Aorta (tissue), 5 donors: ENCODE measurements at regions not wholly inside any gene's neighbourhood (a gene's known extent, or its start where the extent isn't known, plus 50 kb on each side); places are given as distances from the start of the nearest gene placed in this dataset.
"Not testable (repeated sequence)": the region's sequence is repeated elsewhere in the genome, so short reads cannot be mapped to it uniquely, and the experiment has no call there.

Experiments
- ATAC-seq: fragments of 200-7000 bp; cut with Tn5 transposase; one replicate; pipeline ENCODE4 v1.9.1; 2022; ENCODE audit warnings: moderate library complexity; ENCODE audit not compliant: low FRiP score
- DNase-seq, 2 donors: peaks; one replicate each; pipeline ENCODE4 v3.0.0-alpha.2; 2020
- H3K27ac ChIP-seq, 2 donors: one replicate each; pipeline ENCODE4 v1.5.1; 2013; ENCODE audit warnings: low read length in 2 of 2, mild to moderate bottlenecking in 2 of 2, moderate library complexity in 2 of 2, control low read depth in 1 of 2, inconsistent platforms in 1 of 2, low read depth in 1 of 2
- H3K27me3 ChIP-seq, 2 donors: one replicate each; pipeline ENCODE4 v1.6.1; 2013; ENCODE audit warnings: control low read depth in 1 of 2, low read length in 1 of 2, mild to moderate bottlenecking in 1 of 2, moderate library complexity in 1 of 2; ENCODE audit not compliant: insufficient read depth in 2 of 2, control insufficient read depth in 1 of 2
- H3K36me3 ChIP-seq, 2 donors: one replicate each; pipeline ENCODE4 v1.6.1; 2013; ENCODE audit warnings: control low read depth in 1 of 2, low read length in 1 of 2, mild to moderate bottlenecking in 1 of 2; ENCODE audit not compliant: insufficient read depth in 2 of 2, control insufficient read depth in 1 of 2
- H3K4me1 ChIP-seq, 2 donors: one replicate each; pipeline ENCODE4 v1.6.1; 2013; ENCODE audit warnings: low read length in 2 of 2, control low read depth in 1 of 2, mild to moderate bottlenecking in 1 of 2, moderate library complexity in 1 of 2; ENCODE audit not compliant: insufficient read depth in 2 of 2, control insufficient read depth in 1 of 2
- H3K4me3 ChIP-seq, 2 donors: one replicate each; pipeline ENCODE4 v1.5.1; 2013; ENCODE audit warnings: low read length in 2 of 2, control low read depth in 1 of 2, mild to moderate bottlenecking in 1 of 2
- H3K9me3 ChIP-seq: one replicate; pipeline ENCODE4 v1.6.1; 2013; ENCODE audit warnings: mild to moderate bottlenecking, low read length; ENCODE audit not compliant: control insufficient read depth
- WGBS, 2 donors: extraction: QIAGEN DNeasy Blood & Tissue Kit; methylation state at CpG; one replicate each; pipeline ENCODE4 v1.1.7; 2013; 5-methylcytosine and 5-hydroxymethylcytosine counted together
- intact Hi-C, 2 donors: fragments of 100-400 bp; cut with DNase I; formaldehyde crosslinking; loops; one replicate each; pipeline versions ENCODE4 v1.14.2 to v1.15.0; 2022
- donor health status: healthy with polysubstance abuse.
- donor health status: Bipolar disorder and iron deficiency.
- donor health status: DM: no; HTN: no; CAD: no.
- donor health status: DM: no; HTN: no; CAD: no.
- donor health status: DM: yes; HTN: yes; CAD: no.

DNA sequence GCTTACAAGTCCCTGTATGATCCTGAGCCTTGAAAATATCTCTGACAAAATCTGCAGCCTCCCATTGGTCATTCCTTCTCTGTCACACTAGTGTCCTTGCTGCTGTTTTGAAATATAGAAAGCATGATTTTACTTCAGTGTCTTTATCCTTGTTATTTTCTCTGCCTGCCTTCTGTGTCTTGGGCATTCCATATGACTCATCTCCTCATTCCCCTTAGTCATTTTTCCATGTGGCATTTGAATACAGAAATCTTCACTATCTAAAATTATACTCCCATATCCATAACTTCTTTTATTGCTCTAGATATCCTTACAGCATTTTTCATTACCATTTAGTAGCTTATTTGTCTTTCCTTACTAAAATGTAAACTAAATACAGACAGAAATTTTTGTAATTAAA lies 205.7 kb upstream of the ZNF337 start:
- H3K27me3 ChIP-seq, H3K4me3 ChIP-seq, H3K36me3 ChIP-seq, H3K4me1 ChIP-seq, H3K9me3 ChIP-seq, H3K27ac ChIP-seq, intact Hi-C loops, DNase-seq, ATAC-seq: not testable (repeated sequence)

DNA sequence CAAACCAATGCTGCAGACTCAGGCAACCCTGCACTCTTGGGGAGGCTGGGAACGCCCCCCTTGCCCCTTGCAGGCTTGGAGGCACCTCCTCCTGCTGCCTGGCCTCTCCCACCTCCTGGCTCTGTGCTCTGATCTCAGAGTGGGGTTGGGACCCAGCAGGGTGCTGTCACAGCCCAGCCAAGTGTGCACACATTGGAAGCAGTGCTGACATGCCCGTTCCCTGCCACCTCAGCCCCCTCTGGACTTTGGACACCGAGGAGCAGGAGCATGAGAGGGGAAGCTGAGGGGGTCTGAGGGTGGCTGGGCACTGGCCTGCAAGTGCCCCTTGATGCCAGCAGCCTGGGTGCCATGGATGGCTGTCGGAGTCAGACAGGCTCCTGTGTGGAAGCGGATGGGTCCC lies 202.0 kb upstream of the ZNF337 start:
- 73 to 77% methylated on average over 5 of the region's 5 CpGs for WGBS, 2 donors
- H3K4me3 ChIP-seq, H3K36me3 ChIP-seq, H3K9me3 ChIP-seq, intact Hi-C loops, H3K27me3 ChIP-seq, ATAC-seq, H3K4me1 ChIP-seq, H3K27ac ChIP-seq: not testable (repeated sequence)
- DNase-seq: peak in 1 of 2 donors; percentile 73

DNA sequence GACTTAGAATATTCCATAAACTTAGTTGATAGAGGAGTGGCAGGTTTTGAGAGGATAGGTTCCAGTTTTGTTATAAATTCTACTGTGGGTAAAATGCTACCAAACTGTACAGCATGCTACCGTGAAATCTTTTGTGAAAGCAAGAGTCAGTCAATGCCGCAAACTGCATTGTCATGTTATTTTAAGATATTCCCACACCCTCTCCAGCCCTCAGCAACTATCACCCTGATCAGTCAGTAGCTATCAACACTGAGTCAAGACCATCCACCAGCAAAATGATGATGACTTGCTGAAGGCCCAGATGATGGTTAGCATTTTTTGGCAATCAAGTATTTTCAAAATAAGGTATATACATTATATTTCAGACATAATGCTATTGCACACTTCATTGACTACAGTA lies 182.4 kb upstream of the ZNF337 start:
- DNase-seq, intact Hi-C loops, H3K27me3 ChIP-seq, H3K4me3 ChIP-seq, H3K36me3 ChIP-seq, H3K9me3 ChIP-seq, H3K4me1 ChIP-seq, ATAC-seq, H3K27ac ChIP-seq: not testable (repeated sequence)
- WGBS, 2 donors: 93 to 94% methylated on average over 2 of the region's 2 CpGs

DNA sequence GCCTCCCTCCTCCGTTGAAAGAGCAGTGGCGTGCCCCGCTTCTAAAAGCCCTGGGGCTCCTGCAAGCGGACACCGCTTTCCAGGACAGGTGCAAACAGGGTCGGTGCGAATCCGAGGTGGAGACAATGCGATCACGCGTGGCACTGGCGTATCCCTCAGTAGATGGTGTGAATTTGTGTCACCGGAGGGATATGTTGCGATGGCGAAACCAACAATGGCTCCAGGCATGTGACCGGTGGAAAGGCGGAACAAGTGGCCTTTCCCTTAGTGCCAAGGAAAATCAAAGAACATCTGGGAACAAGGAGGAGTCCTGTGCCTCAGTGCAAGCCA lies 172.0 kb upstream of the ZNF337 start:
- 20% methylated on average over 17 of the region's 17 CpGs for WGBS, 2 donors
- not testable (repeated sequence) for H3K27ac ChIP-seq, H3K9me3 ChIP-seq, H3K36me3 ChIP-seq, H3K27me3 ChIP-seq, ATAC-seq, H3K4me1 ChIP-seq, DNase-seq
- intact Hi-C loops: loop anchor here in 1 of 2 donors (5.0 kb wide), 1 partner anchor 171 kb away; the partner anchor contains the start of gene ZNF337
- H3K4me3 ChIP-seq: peak overlapping the region; percentile 32 to 57

DNA sequence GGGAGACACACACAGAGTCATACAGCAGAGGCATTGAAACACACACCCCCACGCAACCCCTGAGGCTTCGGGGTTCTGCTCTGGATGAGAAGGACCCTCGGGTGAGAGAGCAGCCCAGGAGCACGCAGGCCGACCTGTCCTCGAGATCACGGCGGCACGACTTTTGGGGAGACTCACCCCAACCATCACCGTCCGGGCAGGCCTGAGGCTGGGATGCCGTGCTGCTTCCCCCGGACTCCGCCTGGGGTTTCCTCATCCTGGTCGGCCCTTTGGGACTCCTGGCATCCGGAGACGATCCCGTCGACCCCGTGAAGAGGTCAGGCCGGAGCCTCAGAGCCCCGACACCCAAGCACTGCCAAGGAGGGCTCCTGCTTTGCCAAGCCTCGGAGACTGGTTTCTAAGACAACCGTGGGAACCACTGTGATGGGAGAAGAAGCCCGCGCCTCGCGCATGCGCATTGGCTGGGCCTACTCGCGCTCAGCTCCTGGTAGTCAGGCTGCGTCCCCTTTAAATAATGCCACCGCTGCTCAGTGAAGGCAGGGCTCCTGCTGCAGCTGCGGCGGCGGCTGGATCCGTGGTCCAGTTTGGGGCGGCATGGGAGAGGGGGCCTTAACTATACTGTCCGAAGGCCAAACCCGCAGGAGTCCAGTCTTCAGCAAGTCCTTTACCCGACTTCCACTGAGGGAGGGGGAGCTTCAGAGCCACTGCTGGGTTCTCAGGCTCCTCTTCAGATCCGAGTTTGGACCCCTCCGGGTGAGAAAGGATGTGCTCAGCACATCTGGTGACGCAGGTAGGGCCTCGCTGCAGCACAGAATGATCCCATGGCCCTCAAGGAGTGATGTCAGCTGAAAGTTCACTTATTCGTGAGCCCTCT lies 171.4 kb upstream of the ZNF337 start:
- H3K9me3 ChIP-seq: no peaks in the 10 kb centered on the region
- DNase-seq: peak; percentile 89 to 94
- peak overlapping the region; percentile 32 to 57 for H3K4me3 ChIP-seq
- no peaks in the 10 kb centered on the region for H3K4me1 ChIP-seq
- H3K36me3 ChIP-seq: no peaks in the 10 kb centered on the region
- WGBS, 2 donors: 13 to 18% methylated on average over 44 to 46 of the region's 46 CpGs
- intact Hi-C loops: loop anchor here in 1 of 2 donors (5.0 kb wide), 1 partner anchor 171 kb away; the partner anchor contains the start of gene ZNF337
- peak; percentile 87 for ATAC-seq
- H3K27me3 ChIP-seq: no peaks in the 10 kb centered on the region
- H3K27ac ChIP-seq: no peak overlapping the region

DNA sequence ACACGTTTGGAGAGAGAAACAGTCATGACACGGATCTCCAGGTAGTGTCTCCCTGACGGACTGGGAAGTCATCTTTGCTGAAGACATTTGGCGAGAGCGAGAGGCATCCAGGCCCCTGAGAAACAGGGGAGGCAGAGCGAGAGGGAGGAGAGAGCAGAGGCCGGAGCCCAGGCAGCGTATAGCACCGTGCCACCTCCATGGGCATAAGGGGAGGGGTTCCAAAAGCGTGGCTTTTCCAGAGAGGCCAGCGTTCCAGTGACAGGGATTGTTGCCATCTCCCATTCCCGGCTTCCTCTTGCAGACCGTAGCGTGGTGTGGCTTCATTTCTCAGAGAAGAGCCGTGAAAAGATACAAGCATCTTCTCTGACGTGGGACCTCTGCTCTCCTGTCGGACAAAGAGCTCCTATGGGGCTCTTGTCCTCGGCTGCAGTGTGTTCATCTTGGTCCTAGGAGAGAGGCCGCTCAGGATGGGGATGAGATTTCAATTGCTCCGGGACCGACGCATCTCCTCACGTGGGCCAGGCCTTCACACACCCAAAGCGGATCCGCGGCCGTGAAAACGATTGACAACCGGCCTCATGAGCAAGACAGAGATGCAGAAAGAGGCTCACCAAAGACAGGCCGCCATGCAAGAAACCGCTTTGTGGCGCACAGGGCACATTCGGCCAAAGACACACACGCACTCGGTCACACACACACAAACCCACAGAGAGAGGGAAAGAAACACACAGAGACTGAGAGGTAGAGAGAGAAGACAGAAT lies 170.5 kb upstream of the ZNF337 start:
- intact Hi-C loops: loop anchor here in 1 of 2 donors (5.0 kb wide), 1 partner anchor 170 kb away; the partner anchor contains the start of gene ZNF337
- not testable (repeated sequence) for H3K36me3 ChIP-seq, H3K9me3 ChIP-seq, DNase-seq, ATAC-seq, H3K27me3 ChIP-seq, H3K4me1 ChIP-seq, H3K27ac ChIP-seq, H3K4me3 ChIP-seq
- whole genome bisulfite sequencing, 2 donors: 95% methylated on average over 35 of the region's 35 CpGs

DNA sequence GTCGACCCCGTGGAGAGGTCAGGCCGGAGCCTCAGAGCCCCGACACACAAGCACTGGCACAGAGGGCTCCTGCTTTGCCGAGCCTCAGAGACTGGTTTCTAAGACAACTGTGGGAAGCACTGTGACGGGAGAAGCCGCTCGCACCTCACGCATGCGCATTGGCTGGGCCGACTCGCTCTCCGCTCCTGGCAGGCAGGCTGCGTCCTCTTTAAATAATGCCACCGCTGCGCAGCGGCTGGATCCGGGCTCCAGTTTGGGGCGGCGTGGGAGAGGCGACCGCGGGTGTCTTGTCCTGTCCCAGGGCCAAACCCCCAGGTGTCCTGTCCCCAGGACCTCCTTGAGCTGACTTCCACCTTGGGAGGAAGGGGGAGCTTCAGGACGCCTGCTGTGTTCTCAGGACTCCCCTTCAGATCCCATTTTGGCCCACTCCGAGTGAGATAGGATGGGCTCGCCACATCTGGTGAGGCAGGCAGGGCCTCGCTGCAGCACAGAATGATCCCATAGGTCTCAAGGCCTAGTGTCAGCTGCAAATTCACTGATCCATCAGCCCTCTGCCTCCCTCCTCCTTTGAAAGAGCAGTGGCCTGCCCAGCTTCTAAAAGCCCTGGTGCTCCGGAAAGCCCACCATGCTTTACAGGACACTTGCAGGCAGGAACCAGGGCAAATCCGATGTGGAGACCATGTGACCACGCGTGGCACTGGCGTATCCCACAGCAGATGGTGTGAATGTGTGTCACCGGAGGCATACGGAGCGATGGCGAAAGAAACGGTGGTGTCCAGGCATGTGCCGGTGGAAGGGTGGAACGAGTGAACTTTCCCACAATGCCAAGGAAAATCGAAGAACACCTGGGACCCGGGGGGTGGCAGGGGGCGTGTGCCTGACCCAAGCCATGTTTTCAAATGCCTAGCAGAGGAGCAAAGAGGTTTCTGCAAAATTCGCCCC lies 169.3 kb upstream of the ZNF337 start:
- DNase-seq (peak; percentile 85 to 94), ATAC-seq (peak; percentile 61)
- Histone ChIP-seq H3K4me1 (no peaks in the 10 kb centered on the region), H3K27ac (no peak overlapping the region), H3K36me3 (no peaks in the 10 kb centered on the region), H3K4me3 (no peak overlapping the region), H3K27me3 (no peaks in the 10 kb centered on the region), H3K9me3 (no peaks in the 10 kb centered on the region)
- intact Hi-C loops: loop anchor here in 1 of 2 donors (5.0 kb wide), 1 partner anchor 169 kb away; the partner anchor contains the start of gene ZNF337
- WGBS, 2 donors: 35% methylated on average over 40 to 43 of the region's 43 CpGs
